HG03457 (cell line): ENCODE measurements at regions not wholly inside any gene's neighbourhood (a gene's known extent, or its start where the extent isn't known, plus 50 kb on each side); places are given as distances from the start of the nearest gene placed in this dataset.
"Not testable (repeated sequence)": the region's sequence is repeated elsewhere in the genome, so short reads cannot be mapped to it uniquely, and the experiment has no call there.

ENCODE experiments used
- ATAC-seq: cut with Tn5 transposase; IDR thresholded peaks from one replicate; pipeline ENCODE4 v1.9.1; 2021; ENCODE audit warnings: moderate number of reproducible peaks; ENCODE audit not compliant: unreplicated experiment

GRCh38 chr5:21613971-21614488 is 1239.1 kb downstream of the CDH12 start:
- ATAC-seq: no peak

- ATAC-seq: no peak
Observed at GRCh38 chr5:21603796-21604195, 1249.3 kb downstream of the CDH12 start.

GRCh38 chr5:21594566-21594965 is 1258.6 kb downstream of the CDH12 start:
- no peak for ATAC-seq

- no peak for ATAC-seq
Observed at GRCh38 chr5:21593261-21593660, 1259.9 kb downstream of the CDH12 start.

GRCh38 chr5:21581508-21581907 is 1271.6 kb downstream of the CDH12 start:
- no peak for ATAC-seq

- no peak for ATAC-seq
Observed at GRCh38 chr5:21574961-21575360, 1278.2 kb downstream of the CDH12 start.

GRCh38 chr5:21574438-21574837 is 1278.7 kb downstream of the CDH12 start:
- ATAC-seq: no peak

GRCh38 chr5:21573416-21574314 is 1279.5 kb downstream of the CDH12 start:
- no peak for ATAC-seq

GRCh38 chr5:21571196-21571595 is 1281.9 kb downstream of the CDH12 start:
- not testable (repeated sequence) for ATAC-seq

- ATAC-seq: not testable (repeated sequence)
Observed at GRCh38 chr5:21559109-21559508, 1294.0 kb downstream of the CDH12 start.

- ATAC-seq: not testable (repeated sequence)
Observed at GRCh38 chr5:21552263-21552662, 1300.9 kb downstream of the CDH12 start.

- ATAC-seq: not testable (repeated sequence)
Observed at GRCh38 chr5:21550916-21551315, 1302.2 kb downstream of the CDH12 start.

GRCh38 chr5:21547656-21548055 is 1305.5 kb downstream of the CDH12 start:
- ATAC-seq: not testable (repeated sequence)

- not testable (repeated sequence) for ATAC-seq
Observed at GRCh38 chr5:21535114-21535513, 1318.0 kb downstream of the CDH12 start.

GRCh38 chr5:21521157-21521556 is 1332.0 kb downstream of the CDH12 start:
- ATAC-seq: not testable (repeated sequence)

- not testable (repeated sequence) for ATAC-seq
Observed at GRCh38 chr5:21496926-21497325, 1356.2 kb downstream of the CDH12 start.

GRCh38 chr5:21496056-21496455 is 1357.1 kb downstream of the CDH12 start:
- ATAC-seq: not testable (repeated sequence)

- not testable (repeated sequence) for ATAC-seq
Observed at GRCh38 chr5:21495235-21495634, 1357.9 kb downstream of the CDH12 start.

- ATAC-seq: not testable (repeated sequence)
Observed at GRCh38 chr5:21494033-21494432, 1359.1 kb downstream of the CDH12 start.

- ATAC-seq: not testable (repeated sequence)
Observed at GRCh38 chr5:21491182-21491581, 1362.0 kb downstream of the CDH12 start.

GRCh38 chr5:21488828-21489227 is 1364.3 kb downstream of the CDH12 start:
- ATAC-seq: not testable (repeated sequence)

- ATAC-seq: not testable (repeated sequence)
Observed at GRCh38 chr5:21485458-21486000, 1367.6 kb downstream of the CDH12 start.
